ENCODE measurements at regions not wholly inside any gene's neighbourhood (a gene's known extent, or its start where the extent isn't known, plus 50 kb on each side); places are given as distances from the start of the nearest gene placed in this dataset.

DNA sequence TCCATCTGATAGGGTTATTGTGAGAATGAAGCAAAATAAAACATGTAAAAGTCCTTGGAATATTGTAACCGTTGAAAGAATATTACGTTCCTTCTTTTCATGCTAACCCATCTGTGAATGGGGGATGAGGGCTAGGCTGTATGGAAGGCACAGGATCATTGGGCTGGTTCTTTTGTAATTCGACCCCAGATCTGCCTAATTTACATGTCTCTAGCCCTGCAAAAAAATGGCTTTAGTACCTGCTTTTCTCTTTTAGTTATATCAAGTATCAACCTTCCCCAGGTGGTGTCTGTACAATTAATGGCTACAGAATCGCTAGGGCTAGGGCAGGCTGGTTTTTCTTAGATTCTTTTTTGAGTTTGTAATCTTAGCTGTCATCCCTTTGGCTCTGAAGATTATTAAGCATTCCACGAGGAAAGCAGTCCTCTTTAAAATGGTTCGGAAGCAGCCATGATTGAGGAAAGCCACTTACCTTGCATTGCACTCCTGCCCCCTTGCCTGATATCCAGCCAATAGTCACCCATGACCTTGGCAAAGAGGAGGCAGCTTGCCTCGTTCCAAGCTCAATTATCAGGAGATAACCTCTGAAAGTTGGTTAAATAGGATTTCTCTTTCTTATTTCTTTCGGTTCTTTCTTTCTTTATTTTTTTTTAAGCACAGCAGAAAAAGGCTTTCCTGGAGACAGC is 153.9 kb upstream of the ZKSCAN2 start:
- H3K27me3 ChIP-seq (replicated peaks; ENCODE audit: control insufficient read depth, insufficient read depth, low read length): no peaks in the 10 kb centered on the region
- intact Hi-C loops (cut with micrococcal nuclease; ENCODE audit: unreplicated experiment): no loop called here
- H3K4me3 ChIP-seq (ENCODE audit: low read depth, low read length): no peak overlapping the region
- H3K9me3 ChIP-seq: no peaks in the 10 kb centered on the region
- no peaks in the 10 kb centered on the region for H3K36me3 ChIP-seq (ENCODE audit: control insufficient read depth, insufficient read depth, low read length)
- no peaks in the 10 kb centered on the region; the same call in 1 of the 2 replicates for H3K4me1 ChIP-seq
- H3K27ac Mint-ChIP-seq (ENCODE audit: unreplicated experiment): no peak overlapping the region
- POLR2A ChIA-PET: no interaction called here
- TF ChIP-seq, protein P1, sequence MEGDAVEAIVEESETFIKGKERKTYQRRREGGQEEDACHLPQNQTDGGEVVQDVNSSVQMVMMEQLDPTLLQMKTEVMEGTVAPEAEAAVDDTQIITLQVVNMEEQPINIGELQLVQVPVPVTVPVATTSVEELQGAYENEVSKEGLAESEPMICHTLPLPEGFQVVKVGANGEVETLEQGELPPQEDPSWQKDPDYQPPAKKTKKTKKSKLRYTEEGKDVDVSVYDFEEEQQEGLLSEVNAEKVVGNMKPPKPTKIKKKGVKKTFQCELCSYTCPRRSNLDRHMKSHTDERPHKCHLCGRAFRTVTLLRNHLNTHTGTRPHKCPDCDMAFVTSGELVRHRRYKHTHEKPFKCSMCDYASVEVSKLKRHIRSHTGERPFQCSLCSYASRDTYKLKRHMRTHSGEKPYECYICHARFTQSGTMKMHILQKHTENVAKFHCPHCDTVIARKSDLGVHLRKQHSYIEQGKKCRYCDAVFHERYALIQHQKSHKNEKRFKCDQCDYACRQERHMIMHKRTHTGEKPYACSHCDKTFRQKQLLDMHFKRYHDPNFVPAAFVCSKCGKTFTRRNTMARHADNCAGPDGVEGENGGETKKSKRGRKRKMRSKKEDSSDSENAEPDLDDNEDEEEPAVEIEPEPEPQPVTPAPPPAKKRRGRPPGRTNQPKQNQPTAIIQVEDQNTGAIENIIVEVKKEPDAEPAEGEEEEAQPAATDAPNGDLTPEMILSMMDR (IDR thresholded peaks at IDR 0.05; ENCODE audit: insufficient read depth in 1 of 2, low read depth in 1 of 2, low read length in 1 of 2, severe bottlenecking in 1 of 2, unreplicated experiment in 1 of 2): no peak
- H3K27me3 Mint-ChIP-seq (ENCODE audit: insufficient read depth, unreplicated experiment): no peaks in the 10 kb centered on the region
- no peak for DNase-seq
- H3K4me3 Mint-ChIP-seq (ENCODE audit: unreplicated experiment): no peak overlapping the region
- H3K9me3 Mint-ChIP-seq (ENCODE audit: unreplicated experiment): no peaks in the 10 kb centered on the region
- BruUV-seq (replicated peaks): no TSS peak
- no peaks in the 10 kb centered on the region for H3K4me1 Mint-ChIP-seq (ENCODE audit: low read depth, unreplicated experiment)
- CTCF ChIA-PET: interaction anchor here (0.6 kb wide), 1 partner anchor 142 kb away, joined by 3 read pairs; no protein-coding TSS in a partner anchor
- no peaks in the 10 kb centered on the region for H3K36me3 Mint-ChIP-seq (ENCODE audit: insufficient read depth, unreplicated experiment)

- H3K27me3 ChIP-seq (replicated peaks; ENCODE audit: control insufficient read depth, insufficient read depth, low read length): no peaks in the 10 kb centered on the region
- Mint-ChIP-seq H3K27me3 (ENCODE audit: insufficient read depth, unreplicated experiment) (peaks cover 2% of the 10 kb centered on the region), H3K9me3 (ENCODE audit: unreplicated experiment) (peaks cover 8% of the 10 kb centered on the region), H3K4me1 (ENCODE audit: low read depth, unreplicated experiment) (no peaks in the 10 kb centered on the region), H3K4me3 (ENCODE audit: unreplicated experiment) (no peak overlapping the region), H3K36me3 (ENCODE audit: insufficient read depth, unreplicated experiment) (no peaks in the 10 kb centered on the region), H3K27ac (ENCODE audit: unreplicated experiment) (no peak overlapping the region)
- no peaks in the 10 kb centered on the region; the same call in 1 of the 2 replicates for H3K9me3 ChIP-seq
- H3K4me3 ChIP-seq (ENCODE audit: low read depth, low read length): no peak overlapping the region
- no peaks in the 10 kb centered on the region for H3K36me3 ChIP-seq (ENCODE audit: control insufficient read depth, insufficient read depth, low read length)
- POLR2A ChIA-PET: no interaction called here
- CTCF ChIA-PET: no interaction called here
- intact Hi-C loops (cut with micrococcal nuclease; ENCODE audit: unreplicated experiment): no loop called here
- TF ChIP-seq, protein P1 (IDR thresholded peaks at IDR 0.05; ENCODE audit: insufficient read depth in 1 of 2, low read depth in 1 of 2, low read length in 1 of 2, severe bottlenecking in 1 of 2, unreplicated experiment in 1 of 2): no peak
- no peak for DNase-seq
- BruUV-seq (replicated peaks): no TSS peak
- no peaks in the 10 kb centered on the region for H3K4me1 ChIP-seq
Measured at GRCh38 chr16:25403852-25404251, 146.2 kb upstream of the ZKSCAN2 start.

DNA sequence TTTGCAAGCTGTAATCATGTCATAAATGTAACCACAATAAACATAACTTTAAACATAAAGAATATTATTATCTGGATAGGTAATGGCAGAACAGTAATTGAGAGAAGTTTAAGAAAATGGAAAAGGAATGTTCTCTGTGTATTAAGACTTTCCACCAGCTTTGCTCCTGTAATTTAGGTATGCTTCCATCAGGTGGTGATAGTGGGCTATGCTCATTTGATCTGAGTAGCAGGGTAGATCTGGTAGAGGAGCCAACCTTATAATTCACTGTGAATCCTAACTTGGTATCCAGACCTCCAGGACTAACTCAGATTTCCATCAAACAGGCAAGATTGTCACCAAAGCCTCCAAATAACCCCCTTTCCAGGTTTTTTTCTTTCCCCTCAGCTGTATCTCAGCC is 137.9 kb upstream of the ZKSCAN2 start:
- Histone ChIP-seq H3K4me3 (ENCODE audit: low read depth, low read length) (no peak overlapping the region), H3K36me3 (ENCODE audit: control insufficient read depth, insufficient read depth, low read length) (no peaks in the 10 kb centered on the region), H3K9me3 (no peaks in the 10 kb centered on the region), H3K27me3 (replicated peaks; ENCODE audit: control insufficient read depth, insufficient read depth, low read length) (no peaks in the 10 kb centered on the region), H3K4me1 (no peaks in the 10 kb centered on the region)
- intact Hi-C loops (cut with micrococcal nuclease; ENCODE audit: unreplicated experiment): no loop called here
- peaks cover 3% of the 10 kb centered on the region for H3K27me3 Mint-ChIP-seq (ENCODE audit: insufficient read depth, unreplicated experiment)
- no peaks in the 10 kb centered on the region for H3K4me1 Mint-ChIP-seq (ENCODE audit: low read depth, unreplicated experiment)
- H3K4me3 Mint-ChIP-seq (ENCODE audit: unreplicated experiment): no peak overlapping the region
- BruUV-seq (replicated peaks): no TSS peak
- DNase-seq: no peak
- TF ChIP-seq, protein P1 (IDR thresholded peaks at IDR 0.05; ENCODE audit: insufficient read depth in 1 of 2, low read depth in 1 of 2, low read length in 1 of 2, severe bottlenecking in 1 of 2, unreplicated experiment in 1 of 2): no peak
- ChIA-PET POLR2A (no interaction called here), CTCF (no interaction called here)
- peaks cover 8% of the 10 kb centered on the region for H3K9me3 Mint-ChIP-seq (ENCODE audit: unreplicated experiment)
- H3K36me3 Mint-ChIP-seq (ENCODE audit: insufficient read depth, unreplicated experiment): no peaks in the 10 kb centered on the region
- H3K27ac Mint-ChIP-seq (ENCODE audit: unreplicated experiment): no peak overlapping the region

Data from Caco-2 (cell line).